Chondrocyte (in vitro differentiated cells): ENCODE measurements at regions not wholly inside any gene's neighbourhood (a gene's known extent, or its start where the extent isn't known, plus 50 kb on each side); places are given as distances from the start of the nearest gene placed in this dataset.

ENCODE experiments used
- DNase-seq: peaks from one replicate; pipeline ENCODE4 v3.0.0; 2021; ENCODE audit warnings: mixed read lengths, low spot score
- H3K27ac Mint-ChIP-seq: one replicate; pipeline ENCODE4 v1.8.0; 2021; ENCODE audit warnings: mild to moderate bottlenecking, moderate library complexity, mixed read lengths; ENCODE audit not compliant: unreplicated experiment
- H3K27me3 Mint-ChIP-seq: 2 replicates; pipeline ENCODE4 v1.8.0; 2021; ENCODE audit warnings: low read depth, mixed read lengths
- H3K36me3 Mint-ChIP-seq: 2 replicates; pipeline ENCODE4 v1.8.0; 2021; ENCODE audit warnings: low read depth, mixed read lengths
- H3K4me1 Mint-ChIP-seq: 2 replicates; pipeline ENCODE4 v1.8.0; 2021; ENCODE audit warnings: low read depth, mild to moderate bottlenecking, mixed read lengths
- H3K4me3 Mint-ChIP-seq: one replicate; pipeline ENCODE4 v1.8.0; 2021; ENCODE audit warnings: mild to moderate bottlenecking, moderate library complexity, mixed read lengths; ENCODE audit not compliant: unreplicated experiment
- H3K9me3 Mint-ChIP-seq: 2 replicates; pipeline ENCODE4 v1.8.0; 2021; ENCODE audit warnings: low read depth, mixed read lengths
- TF ChIP-seq, protein P1 (sequence below): fragments of 200-600 bp; sonication (generic); IDR thresholded peaks from 2 replicates; pipeline ENCODE4 v1.5.0; 2021; ENCODE audit warnings: antibody characterized with exemption, mild to moderate bottlenecking, moderate library complexity

GRCh38 chr1:105793536-105794146, 1262.8 kb upstream of the PRMT6 start:
- no peaks in the 10 kb centered on the region for H3K4me1 Mint-ChIP-seq
- TF ChIP-seq, protein P1, sequence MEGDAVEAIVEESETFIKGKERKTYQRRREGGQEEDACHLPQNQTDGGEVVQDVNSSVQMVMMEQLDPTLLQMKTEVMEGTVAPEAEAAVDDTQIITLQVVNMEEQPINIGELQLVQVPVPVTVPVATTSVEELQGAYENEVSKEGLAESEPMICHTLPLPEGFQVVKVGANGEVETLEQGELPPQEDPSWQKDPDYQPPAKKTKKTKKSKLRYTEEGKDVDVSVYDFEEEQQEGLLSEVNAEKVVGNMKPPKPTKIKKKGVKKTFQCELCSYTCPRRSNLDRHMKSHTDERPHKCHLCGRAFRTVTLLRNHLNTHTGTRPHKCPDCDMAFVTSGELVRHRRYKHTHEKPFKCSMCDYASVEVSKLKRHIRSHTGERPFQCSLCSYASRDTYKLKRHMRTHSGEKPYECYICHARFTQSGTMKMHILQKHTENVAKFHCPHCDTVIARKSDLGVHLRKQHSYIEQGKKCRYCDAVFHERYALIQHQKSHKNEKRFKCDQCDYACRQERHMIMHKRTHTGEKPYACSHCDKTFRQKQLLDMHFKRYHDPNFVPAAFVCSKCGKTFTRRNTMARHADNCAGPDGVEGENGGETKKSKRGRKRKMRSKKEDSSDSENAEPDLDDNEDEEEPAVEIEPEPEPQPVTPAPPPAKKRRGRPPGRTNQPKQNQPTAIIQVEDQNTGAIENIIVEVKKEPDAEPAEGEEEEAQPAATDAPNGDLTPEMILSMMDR = peak; percentile 92
- H3K27ac Mint-ChIP-seq = no peak overlapping the region
- H3K36me3 Mint-ChIP-seq = no peaks in the 10 kb centered on the region
- no peak overlapping the region for H3K4me3 Mint-ChIP-seq
- peaks cover 9% of the 10 kb centered on the region for H3K27me3 Mint-ChIP-seq
- DNase-seq = no peak
- no peaks in the 10 kb centered on the region for H3K9me3 Mint-ChIP-seq

- H3K36me3 Mint-ChIP-seq = no peaks in the 10 kb centered on the region
- DNase-seq = peak; percentile 65
- peaks cover 9% of the 10 kb centered on the region for H3K27me3 Mint-ChIP-seq
- no peaks in the 10 kb centered on the region for H3K4me1 Mint-ChIP-seq
- no peak overlapping the region for H3K27ac Mint-ChIP-seq
- no peak overlapping the region for H3K4me3 Mint-ChIP-seq
- no peaks in the 10 kb centered on the region for H3K9me3 Mint-ChIP-seq
- TF ChIP-seq, protein P1 = no peak
Observed at GRCh38 chr1:105795741-105796140, 1260.7 kb upstream of the PRMT6 start.

DNA sequence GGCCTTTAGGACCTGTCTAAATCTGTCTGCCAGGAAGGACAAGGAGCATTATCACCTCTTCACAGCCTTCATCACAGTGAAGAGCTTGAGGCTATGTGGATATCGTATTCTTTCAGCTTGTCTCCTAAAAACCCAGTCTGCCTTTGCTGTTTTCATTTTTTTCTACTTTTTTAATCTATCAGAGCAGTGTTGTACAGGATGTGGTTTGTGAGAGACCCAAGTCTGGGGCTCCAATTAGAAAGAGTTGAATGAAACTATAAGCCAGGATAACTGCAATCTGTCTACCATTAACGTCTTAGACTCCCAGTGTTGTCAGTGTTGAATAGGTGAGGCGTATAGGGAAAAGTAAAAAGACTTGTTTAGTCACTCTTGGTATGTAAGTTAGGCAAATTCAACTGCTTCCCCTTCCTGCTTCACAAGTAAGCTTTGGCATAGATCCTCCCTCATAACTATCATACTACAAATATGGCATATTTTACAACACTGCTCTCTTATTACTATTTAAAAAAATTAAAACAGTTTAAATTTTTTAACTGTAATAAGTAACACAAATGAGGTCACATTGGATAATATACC, 1225.8 kb upstream of the PRMT6 start:
- no peak overlapping the region for H3K27ac Mint-ChIP-seq
- H3K4me1 Mint-ChIP-seq = no peaks in the 10 kb centered on the region
- TF ChIP-seq, protein P1 = no peak
- H3K4me3 Mint-ChIP-seq = no peak overlapping the region
- peaks cover 6% of the 10 kb centered on the region for H3K27me3 Mint-ChIP-seq
- no peak for DNase-seq
- H3K36me3 Mint-ChIP-seq = no peaks in the 10 kb centered on the region
- H3K9me3 Mint-ChIP-seq = no peaks in the 10 kb centered on the region

- DNase-seq = no peak
- Mint-ChIP-seq H3K4me1 (no peaks in the 10 kb centered on the region), H3K27ac (no peak overlapping the region), H3K36me3 (no peaks in the 10 kb centered on the region), H3K27me3 (peaks cover 6% of the 10 kb centered on the region), H3K4me3 (no peak overlapping the region), H3K9me3 (peaks cover 2% of the 10 kb centered on the region)
- TF ChIP-seq, protein P1 = no peak
Observed at GRCh38 chr1:105838071-105838470, 1218.4 kb upstream of the PRMT6 start.

GRCh38 chr1:105865546-105865945, 1190.9 kb upstream of the PRMT6 start:
- Mint-ChIP-seq H3K4me1 (peaks cover 4% of the 10 kb centered on the region), H3K4me3 (no peak overlapping the region), H3K27ac (no peak overlapping the region), H3K27me3 (no peaks in the 10 kb centered on the region), H3K36me3 (no peaks in the 10 kb centered on the region), H3K9me3 (peaks cover 5% of the 10 kb centered on the region)
- no peak for DNase-seq
- TF ChIP-seq, protein P1 = no peak
